SK-N-SH (cell line): ENCODE measurements at regions not wholly inside any gene's neighbourhood (a gene's known extent, or its start where the extent isn't known, plus 50 kb on each side); places are given as distances from the start of the nearest gene placed in this dataset.

Experiments used
- CTCF ChIA-PET: fragments of 300-600, 350-600 bp; formaldehyde crosslinking; extraction: SDS; loops from one replicate; lab custom pipeline; 2021; lab: Yijun Ruan, JAX
- POLR2A ChIA-PET: fragments of 350-600 bp; sonication (Branson Sonifier 250); formaldehyde crosslinking; extraction: SDS; loops from one replicate; lab custom pipeline; 2020; ENCODE audit warnings: antibody characterized with exemption, inconsistent platforms; lab: Yijun Ruan, JAX
- DNase-seq: peaks from one replicate; pipeline ENCODE4 v3.0.0; 2012
- H2AFZ ChIP-seq: fragments of 200-600 bp; sonication (generic); 2 replicates; pipeline ENCODE4 v1.8.1; 2016; ENCODE audit warnings: antibody characterized with exemption, mild to moderate bottlenecking, low read depth
- H3F3A ChIP-seq: fragments of 200-600 bp; sonication (generic); replicated peaks from 2 replicates; pipeline ENCODE3; 2016; ENCODE audit warnings: antibody characterized with exemption, mild to moderate bottlenecking; ENCODE audit not compliant: insufficient read depth
- H3K27ac ChIP-seq, 2 experiments: fragments of 200-500 bp in 1 of 2; fragments of 200-600 bp in 1 of 2; sonication (Bioruptor generic) in 1 of 2; sonication (generic), shearing (Covaris generic) in 1 of 2; 2 replicates each; pipeline versions ENCODE4 v1.5.1 to v1.6.1; 2014 to 2016; ENCODE audit warnings: low read depth in 2 of 2, inconsistent platforms in 1 of 2, low read length in 1 of 2, mild to moderate bottlenecking in 1 of 2, mixed read lengths in 1 of 2
- H3K27me3 ChIP-seq: fragments of 200-600 bp; sonication (generic), shearing (Covaris generic); 2 replicates; pipeline ENCODE4 v1.6.1; 2016; ENCODE audit warnings: mixed run types; ENCODE audit not compliant: insufficient read depth
- H3K36me3 ChIP-seq, 2 experiments: fragments of 200-500 bp in 1 of 2; fragments of 200-600 bp in 1 of 2; sonication (Bioruptor generic) in 1 of 2; sonication (generic) in 1 of 2; replicated peaks in 1 of 2; 2 replicates each; pipeline versions ENCODE3 to v1.5.1; 2014 to 2016; ENCODE audit warnings: low read length in 1 of 2, mild to moderate bottlenecking in 1 of 2; ENCODE audit not compliant: insufficient read depth in 2 of 2, control insufficient read depth in 1 of 2
- H3K4me1 ChIP-seq, 2 experiments: fragments of 200-500 bp in 1 of 2; fragments of 200-600 bp in 1 of 2; sonication (Bioruptor generic) in 1 of 2; sonication (generic), shearing (Covaris generic) in 1 of 2; 2 replicates each; pipeline versions ENCODE4 v1.5.1 to v1.6.1; 2014 to 2016; ENCODE audit warnings: low read depth in 1 of 2, low read length in 1 of 2, mixed run types in 1 of 2; ENCODE audit not compliant: insufficient read depth in 2 of 2, control insufficient read depth in 1 of 2
- H3K4me2 ChIP-seq: fragments of 200-600 bp; sonication (generic), shearing (Covaris generic); 2 replicates; pipeline ENCODE4 v1.6.1; 2017; ENCODE audit warnings: mixed run types
- H3K4me3 ChIP-seq, 2 experiments: fragments of 200-500 bp in 1 of 2; fragments of 200-600 bp in 1 of 2; sonication (Bioruptor generic) in 1 of 2; sonication (generic), shearing (Covaris generic) in 1 of 2; 2 replicates each; pipeline versions ENCODE4 v1.5.1 to v1.8.1; 2014 to 2016; ENCODE audit warnings: low read depth in 2 of 2, inconsistent platforms in 1 of 2, low read length in 1 of 2, mild to moderate bottlenecking in 1 of 2, mixed read lengths in 1 of 2, moderate library complexity in 1 of 2
- H3K79me2 ChIP-seq: fragments of 200-600 bp; sonication (generic); 2 replicates; pipeline ENCODE4 v1.8.1; 2017; ENCODE audit warnings: mild to moderate bottlenecking; ENCODE audit not compliant: insufficient read depth
- H3K9ac ChIP-seq: fragments of 200-600 bp; sonication (generic); 2 replicates; pipeline ENCODE4 v1.6.1; 2017; ENCODE audit warnings: mixed run types
- H3K9me2 ChIP-seq: fragments of 200-600 bp; sonication (generic); 2 replicates; pipeline ENCODE4 v1.6.1; 2017; ENCODE audit warnings: mixed run types
- H3K9me3 ChIP-seq: fragments of 200-600 bp; sonication (generic); 2 replicates; pipeline ENCODE4 v1.6.1; 2017; ENCODE audit warnings: mixed run types, mild to moderate bottlenecking, moderate library complexity
- H4K20me1 ChIP-seq: fragments of 200-600 bp; sonication (generic); 2 replicates; pipeline ENCODE4 v1.6.1; 2017; ENCODE audit warnings: mild to moderate bottlenecking, mixed run types; ENCODE audit not compliant: insufficient read depth
- ELF1 ChIP-seq: IDR thresholded peaks from 2 replicates; pipeline ENCODE4 v1.4.0; 2012
- FOSL2 ChIP-seq: IDR thresholded peaks from 2 replicates; pipeline ENCODE4 v1.4.0; 2012; ENCODE audit warnings: low read depth, mild to moderate bottlenecking, moderate library complexity, borderline replicate concordance
- FOXJ3 ChIP-seq: sonication (generic); formaldehyde crosslinking; IDR thresholded peaks from 2 replicates; pipeline ENCODE4 v1.5.1; 2020; ENCODE audit warnings: mild to moderate bottlenecking, missing genetic modification reagents
- GABPA ChIP-seq: IDR thresholded peaks from 2 replicates; pipeline ENCODE4 v1.4.0; 2012; ENCODE audit warnings: low read depth, mild to moderate bottlenecking
- IRF3 ChIP-seq: fragments of 150-350 bp; IDR thresholded peaks from 2 replicates; pipeline ENCODE4 v1.6.1; 2016; ENCODE audit warnings: mild to moderate bottlenecking, low read depth, low read length
- JUND ChIP-seq: IDR thresholded peaks from 2 replicates; pipeline ENCODE4 v1.4.0; 2012
- MEF2A ChIP-seq: IDR thresholded peaks from 2 replicates; pipeline ENCODE4 v1.4.0; 2012; ENCODE audit warnings: low read depth, borderline replicate concordance
- MXI1 ChIP-seq: IDR thresholded peaks from 2 replicates; pipeline ENCODE4 v1.6.1; 2012; ENCODE audit warnings: mild to moderate bottlenecking, low read depth, low read length, improper control_type of control experiment
- NRF1 ChIP-seq: IDR thresholded peaks from 2 replicates; pipeline ENCODE4 v1.6.1; 2012; ENCODE audit warnings: low read depth, mild to moderate bottlenecking, low read length
- POLR2AphosphoS5 ChIP-seq: IDR thresholded peaks from 2 replicates; pipeline ENCODE4 v1.6.1; 2012; ENCODE audit warnings: low read depth, low read length
- RCOR1 ChIP-seq: fragments of 150-350 bp; IDR thresholded peaks from 2 replicates; pipeline ENCODE4 v1.6.1; 2017; ENCODE audit warnings: antibody characterized with exemption, low read length
- RXRA ChIP-seq: IDR thresholded peaks from 2 replicates; pipeline ENCODE4 v1.4.0; 2012; ENCODE audit warnings: low read depth, mild to moderate bottlenecking, borderline replicate concordance
- SMC3 ChIP-seq: IDR thresholded peaks from 2 replicates; pipeline ENCODE4 v1.6.1; 2012; ENCODE audit warnings: low read depth, low read length, improper control_type of control experiment
- WGBS: methylation state at CpG from one replicate; pipeline ENCODE4 v1.1.6; 2017; ENCODE audit warnings: low lambda C conversion rate; 5-methylcytosine and 5-hydroxymethylcytosine counted together
- TF ChIP-seq, protein P1 (sequence below): IDR thresholded peaks from 2 replicates; pipeline ENCODE4; 2012
- TF ChIP-seq, protein P2 (sequence below): IDR thresholded peaks from 2 replicates; pipeline ENCODE4 v1.6.1; 2012; ENCODE audit warnings: mild to moderate bottlenecking, low read depth, low read length, moderate library complexity
- TF ChIP-seq, protein P3 (sequence below): IDR thresholded peaks from 2 replicates; pipeline ENCODE4 v1.4.0; 2012; ENCODE audit warnings: low read depth, borderline replicate concordance
- TF ChIP-seq, protein P4 (sequence below): fragments of 200-600 bp; sonication (generic); IDR thresholded peaks from 2 replicates; pipeline ENCODE4 v1.6.1; 2017; ENCODE audit warnings: antibody characterized with exemption, mild to moderate bottlenecking, moderate library complexity

GRCh38 chr11:15640318-15640717 lies 525.6 kb downstream of the INSC start (continued):
- TF ChIP-seq, protein P1, sequence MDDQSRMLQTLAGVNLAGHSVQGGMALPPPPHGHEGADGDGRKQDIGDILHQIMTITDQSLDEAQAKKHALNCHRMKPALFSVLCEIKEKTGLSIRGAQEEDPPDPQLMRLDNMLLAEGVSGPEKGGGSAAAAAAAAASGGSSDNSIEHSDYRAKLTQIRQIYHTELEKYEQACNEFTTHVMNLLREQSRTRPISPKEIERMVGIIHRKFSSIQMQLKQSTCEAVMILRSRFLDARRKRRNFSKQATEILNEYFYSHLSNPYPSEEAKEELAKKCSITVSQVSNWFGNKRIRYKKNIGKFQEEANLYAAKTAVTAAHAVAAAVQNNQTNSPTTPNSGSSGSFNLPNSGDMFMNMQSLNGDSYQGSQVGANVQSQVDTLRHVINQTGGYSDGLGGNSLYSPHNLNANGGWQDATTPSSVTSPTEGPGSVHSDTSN, result no peak
- TF ChIP-seq MXI1 (no peak), JUND (no peak), RCOR1 (no peak)

GRCh38 chr11:15641271-15642045 lies 526.7 kb downstream of the INSC start:
- no peak for DNase-seq
- Histone ChIP-seq H4K20me1 (no peaks in the 10 kb centered on the region), H3K9me2 (no peaks in the 10 kb centered on the region), H3F3A (no peaks in the 10 kb centered on the region), H3K4me3 (no peak overlapping the region), H3K9me3 (no peaks in the 10 kb centered on the region), H2AFZ (no peak overlapping the region), H3K9ac (no peak overlapping the region), H3K79me2 (no peaks in the 10 kb centered on the region), H3K4me1 (peaks cover 0 to 12% of the 10 kb centered on the region in 2 experiments; a peak in 2 of 4 replicates), H3K27ac (peak overlapping the region in 1 of 2 experiments; percentile 72; a peak in 2 of 4 replicates), H3K4me2 (no peak overlapping the region), H3K27me3 (no peaks in the 10 kb centered on the region), H3K36me3 (no peaks in the 10 kb centered on the region)
- WGBS, result 38% methylated on average over 9 of the region's 9 CpGs
- ChIA-PET POLR2A (interaction anchor here (0.8 to 1.0 kb wide), 2 partner anchors 18 to 50 kb away, joined by 3 read pairs; no protein-coding TSS in a partner anchor), CTCF (interaction anchor here (0.6 to 2.8 kb wide), 8 partner anchors 8 to 365 kb away, joined by 3 to 9 read pairs (median 4); no protein-coding TSS in a partner anchor)
- TF ChIP-seq, protein P2, sequence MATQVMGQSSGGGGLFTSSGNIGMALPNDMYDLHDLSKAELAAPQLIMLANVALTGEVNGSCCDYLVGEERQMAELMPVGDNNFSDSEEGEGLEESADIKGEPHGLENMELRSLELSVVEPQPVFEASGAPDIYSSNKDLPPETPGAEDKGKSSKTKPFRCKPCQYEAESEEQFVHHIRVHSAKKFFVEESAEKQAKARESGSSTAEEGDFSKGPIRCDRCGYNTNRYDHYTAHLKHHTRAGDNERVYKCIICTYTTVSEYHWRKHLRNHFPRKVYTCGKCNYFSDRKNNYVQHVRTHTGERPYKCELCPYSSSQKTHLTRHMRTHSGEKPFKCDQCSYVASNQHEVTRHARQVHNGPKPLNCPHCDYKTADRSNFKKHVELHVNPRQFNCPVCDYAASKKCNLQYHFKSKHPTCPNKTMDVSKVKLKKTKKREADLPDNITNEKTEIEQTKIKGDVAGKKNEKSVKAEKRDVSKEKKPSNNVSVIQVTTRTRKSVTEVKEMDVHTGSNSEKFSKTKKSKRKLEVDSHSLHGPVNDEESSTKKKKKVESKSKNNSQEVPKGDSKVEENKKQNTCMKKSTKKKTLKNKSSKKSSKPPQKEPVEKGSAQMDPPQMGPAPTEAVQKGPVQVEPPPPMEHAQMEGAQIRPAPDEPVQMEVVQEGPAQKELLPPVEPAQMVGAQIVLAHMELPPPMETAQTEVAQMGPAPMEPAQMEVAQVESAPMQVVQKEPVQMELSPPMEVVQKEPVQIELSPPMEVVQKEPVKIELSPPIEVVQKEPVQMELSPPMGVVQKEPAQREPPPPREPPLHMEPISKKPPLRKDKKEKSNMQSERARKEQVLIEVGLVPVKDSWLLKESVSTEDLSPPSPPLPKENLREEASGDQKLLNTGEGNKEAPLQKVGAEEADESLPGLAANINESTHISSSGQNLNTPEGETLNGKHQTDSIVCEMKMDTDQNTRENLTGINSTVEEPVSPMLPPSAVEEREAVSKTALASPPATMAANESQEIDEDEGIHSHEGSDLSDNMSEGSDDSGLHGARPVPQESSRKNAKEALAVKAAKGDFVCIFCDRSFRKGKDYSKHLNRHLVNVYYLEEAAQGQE, result no peak
- no peak for TF ChIP-seq RXRA
- no peak for TF ChIP-seq FOSL2

DNA sequence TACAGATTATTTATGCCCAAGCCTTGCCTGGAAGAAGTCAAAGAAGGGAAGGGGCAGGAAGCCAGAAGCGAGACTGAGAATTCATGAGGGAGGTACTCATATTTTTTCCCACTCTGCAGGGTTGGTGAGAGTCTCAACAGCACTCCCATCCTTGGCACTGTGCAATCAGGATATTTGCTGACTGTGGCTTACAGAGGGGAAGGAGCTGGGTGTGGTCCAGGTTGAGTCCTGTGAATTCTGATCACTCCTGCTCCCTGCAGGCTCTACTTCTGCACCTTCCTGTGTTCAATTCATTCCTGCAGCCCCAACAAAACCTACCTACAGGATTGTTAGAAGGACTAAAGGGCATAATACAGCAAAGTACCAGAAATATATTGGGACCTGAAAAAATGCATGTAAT lies 530.5 kb downstream of the INSC start:
- 0% methylated on average over 1 of the region's 1 CpG for WGBS
- POLR2A ChIA-PET, result no interaction called here
- no peaks in the 10 kb centered on the region for H3K9me3 ChIP-seq
- no peak overlapping the region for H3K4me2 ChIP-seq
- no peak overlapping the region for H2AFZ ChIP-seq
- no peak for DNase-seq
- H3K4me3 ChIP-seq, result no peak overlapping the region
- no peaks in the 10 kb centered on the region for H3K9me2 ChIP-seq
- CTCF ChIA-PET, result interaction anchor here (0.8 to 1.8 kb wide), 5 partner anchors 16 to 318 kb away, joined by 3 to 5 read pairs (median 4); no protein-coding TSS in a partner anchor
- no peak overlapping the region for H3K27ac ChIP-seq
- no peak overlapping the region for H3K9ac ChIP-seq
- H3K27me3 ChIP-seq, result no peaks in the 10 kb centered on the region
- H3K79me2 ChIP-seq, result no peaks in the 10 kb centered on the region
- no peaks in the 10 kb centered on the region for H4K20me1 ChIP-seq
- peaks cover 0 to 18% of the 10 kb centered on the region in 2 experiments; a peak in 2 of 4 replicates for H3K4me1 ChIP-seq
- no peaks in the 10 kb centered on the region for H3F3A ChIP-seq
- no peaks in the 10 kb centered on the region for H3K36me3 ChIP-seq
- TF ChIP-seq FOXJ3 (CRISPR knock-in tag) (no peak), GABPA (no peak), NRF1 (no peak), MEF2A (no peak), FOSL2 (no peak), SMC3 (no peak), IRF3 (no peak), ELF1 (no peak), POLR2AphosphoS5 (no peak)
- TF ChIP-seq, protein P3, sequence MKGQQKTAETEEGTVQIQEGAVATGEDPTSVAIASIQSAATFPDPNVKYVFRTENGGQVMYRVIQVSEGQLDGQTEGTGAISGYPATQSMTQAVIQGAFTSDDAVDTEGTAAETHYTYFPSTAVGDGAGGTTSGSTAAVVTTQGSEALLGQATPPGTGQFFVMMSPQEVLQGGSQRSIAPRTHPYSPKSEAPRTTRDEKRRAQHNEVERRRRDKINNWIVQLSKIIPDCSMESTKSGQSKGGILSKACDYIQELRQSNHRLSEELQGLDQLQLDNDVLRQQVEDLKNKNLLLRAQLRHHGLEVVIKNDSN, result no peak
- TF ChIP-seq, protein P4, sequence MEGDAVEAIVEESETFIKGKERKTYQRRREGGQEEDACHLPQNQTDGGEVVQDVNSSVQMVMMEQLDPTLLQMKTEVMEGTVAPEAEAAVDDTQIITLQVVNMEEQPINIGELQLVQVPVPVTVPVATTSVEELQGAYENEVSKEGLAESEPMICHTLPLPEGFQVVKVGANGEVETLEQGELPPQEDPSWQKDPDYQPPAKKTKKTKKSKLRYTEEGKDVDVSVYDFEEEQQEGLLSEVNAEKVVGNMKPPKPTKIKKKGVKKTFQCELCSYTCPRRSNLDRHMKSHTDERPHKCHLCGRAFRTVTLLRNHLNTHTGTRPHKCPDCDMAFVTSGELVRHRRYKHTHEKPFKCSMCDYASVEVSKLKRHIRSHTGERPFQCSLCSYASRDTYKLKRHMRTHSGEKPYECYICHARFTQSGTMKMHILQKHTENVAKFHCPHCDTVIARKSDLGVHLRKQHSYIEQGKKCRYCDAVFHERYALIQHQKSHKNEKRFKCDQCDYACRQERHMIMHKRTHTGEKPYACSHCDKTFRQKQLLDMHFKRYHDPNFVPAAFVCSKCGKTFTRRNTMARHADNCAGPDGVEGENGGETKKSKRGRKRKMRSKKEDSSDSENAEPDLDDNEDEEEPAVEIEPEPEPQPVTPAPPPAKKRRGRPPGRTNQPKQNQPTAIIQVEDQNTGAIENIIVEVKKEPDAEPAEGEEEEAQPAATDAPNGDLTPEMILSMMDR, result no peak
